ENCODE measurements at regions not wholly inside any gene's neighbourhood (a gene's known extent, or its start where the extent isn't known, plus 50 kb on each side); places are given as distances from the start of the nearest gene placed in this dataset.

DNA sequence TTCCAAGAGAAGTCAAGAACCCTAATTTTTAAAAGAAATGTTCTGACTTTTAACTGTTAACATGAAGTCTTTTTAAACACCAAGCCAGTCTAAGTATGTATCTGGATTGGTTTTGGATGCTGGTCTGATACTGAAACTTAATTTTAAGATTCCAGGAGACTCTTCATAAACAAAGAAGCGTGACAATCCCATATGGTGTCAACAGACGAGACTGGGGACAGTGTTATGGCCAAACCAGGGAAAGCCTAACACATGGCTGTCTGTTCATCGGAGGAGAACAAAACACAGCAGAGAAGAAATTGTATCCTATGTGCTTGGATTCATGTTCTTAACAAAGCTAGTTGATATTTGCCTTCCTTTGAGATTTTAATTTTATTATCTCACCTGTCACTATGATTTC, 80.5 kb upstream of the UPP2 start:
- no peaks in the 10 kb centered on the region for H3K36me3 Mint-ChIP-seq (ENCODE audit: insufficient read depth in 1 of 3, low read depth in 3 of 3)
- no peak overlapping the region for H2AK5ac ChIP-seq (ENCODE audit: insufficient read length, low read length)
- H3K27ac Mint-ChIP-seq: no peak overlapping the region
- no peak overlapping the region for H3K23ac ChIP-seq (ENCODE audit: insufficient read length, low read depth, low read length)
- H3K79me1 ChIP-seq (ENCODE audit: insufficient read depth, low read depth, low read length, poor library complexity, severe bottlenecking): no peaks in the 10 kb centered on the region
- no peak overlapping the region for H2BK20ac ChIP-seq (ENCODE audit: low read depth, low read length, poor library complexity, severe bottlenecking)
- H3K27me3 ChIP-seq (ENCODE audit: insufficient read depth, low read length): no peaks in the 10 kb centered on the region; the same call in 1 of the 2 replicates
- peaks cover 4% of the 10 kb centered on the region in 2 experiments for H3K4me1 Mint-ChIP-seq
- no peaks in the 10 kb centered on the region for H3K9me3 ChIP-seq (ENCODE audit: control insufficient read depth, low read depth, low read length)
- H3K23me2 ChIP-seq (ENCODE audit: insufficient read length, low read depth, low read length, poor library complexity, severe bottlenecking): no peaks in the 10 kb centered on the region
- DNase-seq: no peak
- no peak overlapping the region for H4K91ac ChIP-seq (ENCODE audit: insufficient read length, low read depth, low read length)
- TF ChIP-seq, protein P1, sequence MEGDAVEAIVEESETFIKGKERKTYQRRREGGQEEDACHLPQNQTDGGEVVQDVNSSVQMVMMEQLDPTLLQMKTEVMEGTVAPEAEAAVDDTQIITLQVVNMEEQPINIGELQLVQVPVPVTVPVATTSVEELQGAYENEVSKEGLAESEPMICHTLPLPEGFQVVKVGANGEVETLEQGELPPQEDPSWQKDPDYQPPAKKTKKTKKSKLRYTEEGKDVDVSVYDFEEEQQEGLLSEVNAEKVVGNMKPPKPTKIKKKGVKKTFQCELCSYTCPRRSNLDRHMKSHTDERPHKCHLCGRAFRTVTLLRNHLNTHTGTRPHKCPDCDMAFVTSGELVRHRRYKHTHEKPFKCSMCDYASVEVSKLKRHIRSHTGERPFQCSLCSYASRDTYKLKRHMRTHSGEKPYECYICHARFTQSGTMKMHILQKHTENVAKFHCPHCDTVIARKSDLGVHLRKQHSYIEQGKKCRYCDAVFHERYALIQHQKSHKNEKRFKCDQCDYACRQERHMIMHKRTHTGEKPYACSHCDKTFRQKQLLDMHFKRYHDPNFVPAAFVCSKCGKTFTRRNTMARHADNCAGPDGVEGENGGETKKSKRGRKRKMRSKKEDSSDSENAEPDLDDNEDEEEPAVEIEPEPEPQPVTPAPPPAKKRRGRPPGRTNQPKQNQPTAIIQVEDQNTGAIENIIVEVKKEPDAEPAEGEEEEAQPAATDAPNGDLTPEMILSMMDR (conservative IDR thresholded peaks at IDR 0.05): no peak
- no CpG with 5 or more reads among the region's 3 CpGs for WGBS (ENCODE audit: extremely low coverage, insufficient read length, low lambda C conversion rate)
- no peak overlapping the region for H3K18ac ChIP-seq (ENCODE audit: insufficient read length, low read depth, low read length)
- no peak overlapping the region for H3K4me3 Mint-ChIP-seq
- H2BK15ac ChIP-seq (ENCODE audit: low read depth, low read length): no peak overlapping the region
- H2BK5ac ChIP-seq (ENCODE audit: insufficient read length, low read length): no peak overlapping the region
- no peak overlapping the region for H2AFZ ChIP-seq (ENCODE audit: low read length)
- no peak overlapping the region for H3T11ph ChIP-seq (ENCODE audit: low read length)
- H3K4me1 ChIP-seq (ENCODE audit: insufficient read depth, low read length): no peaks in the 10 kb centered on the region
- H3K56ac ChIP-seq (ENCODE audit: insufficient read length, low read depth, low read length): no peak overlapping the region
- H4K5ac ChIP-seq (ENCODE audit: insufficient read length, low read depth, low read length): no peak overlapping the region
- no peaks in the 10 kb centered on the region for H3K79me2 ChIP-seq (ENCODE audit: insufficient read depth, low read length)
- H3K4ac ChIP-seq (ENCODE audit: low read depth, low read length): no peak overlapping the region
- no peak overlapping the region for H2BK12ac ChIP-seq (ENCODE audit: insufficient read length, low read depth, low read length)
- H4K8ac ChIP-seq (replicated peaks; ENCODE audit: insufficient read length, low read depth, low read length): no peak overlapping the region
- H3K27me3 Mint-ChIP-seq (ENCODE audit: low read depth): peaks cover 4% of the 10 kb centered on the region
- H3K9me3 Mint-ChIP-seq: no peaks in the 10 kb centered on the region
- H2BK120ac ChIP-seq (ENCODE audit: low read depth, low read length, poor library complexity, severe bottlenecking): no peak overlapping the region
- H3K14ac ChIP-seq (ENCODE audit: insufficient read depth, low read length): no peak overlapping the region
- no peaks in the 10 kb centered on the region for H4K20me1 ChIP-seq (ENCODE audit: control insufficient read depth, insufficient read depth, insufficient read length)
- H3K9ac ChIP-seq (ENCODE audit: extremely low read depth, insufficient read length, low read length): no peak overlapping the region
- no peak overlapping the region for H3K27ac ChIP-seq (ENCODE audit: insufficient read length, low read depth, low read length)
- H3K4me2 ChIP-seq (ENCODE audit: insufficient read depth, insufficient read length, low read length): no peak overlapping the region

All from H9 (cell line).